GM04504 (cell line): ENCODE measurements at regions not wholly inside any gene's neighbourhood (a gene's known extent, or its start where the extent isn't known, plus 50 kb on each side); places are given as distances from the start of the nearest gene placed in this dataset.
"Not testable (repeated sequence)": the region's sequence is repeated elsewhere in the genome, so short reads cannot be mapped to it uniquely, and the experiment has no call there.

Experiments
- DNase-seq: peaks from one replicate; pipeline ENCODE4 v3.0.0-alpha.2; 2012; ENCODE audit warnings: low read depth

DNA sequence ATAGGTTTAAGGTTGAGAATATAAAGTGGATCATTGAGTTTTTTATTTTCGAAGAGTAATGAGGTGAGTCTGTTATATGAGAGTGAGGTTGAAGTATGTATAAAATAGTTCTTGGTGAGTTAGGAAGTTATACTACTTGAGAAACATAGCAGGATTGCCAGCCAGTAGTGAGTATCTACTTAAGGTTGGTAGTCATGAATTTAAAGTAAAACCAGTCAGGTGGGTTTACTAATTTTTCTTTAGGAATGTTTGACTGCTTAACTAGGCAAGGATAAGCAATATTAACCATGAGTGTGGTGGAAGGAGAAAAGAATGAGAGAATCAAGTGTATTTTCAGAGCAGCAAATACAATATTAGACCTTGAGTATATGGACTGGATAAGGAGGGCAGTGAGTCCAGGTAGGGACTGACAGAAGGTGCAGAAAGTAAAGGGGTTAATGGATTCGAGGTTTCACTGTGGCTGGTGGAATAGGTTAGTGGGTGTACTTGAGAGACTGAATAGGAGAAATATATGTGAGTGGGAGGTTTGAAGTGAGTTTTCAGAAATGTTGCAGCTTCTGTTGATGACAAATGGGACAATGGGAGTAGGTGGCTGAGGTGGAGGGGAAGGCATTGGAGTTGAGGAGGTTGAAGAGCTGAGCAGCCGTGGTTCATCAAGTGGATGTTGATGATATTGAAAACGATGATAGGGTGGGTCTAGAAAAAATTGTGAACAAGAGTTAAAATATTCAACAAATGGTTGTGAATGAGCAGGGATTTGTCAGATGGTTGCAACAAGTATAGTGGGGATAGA is 232.5 kb upstream of the ASCC3 start:
- no peak for DNase-seq

- peak; percentile 24 for DNase-seq
These were observed 233.6 kb upstream of the ASCC3 start for GRCh38 chr6:101114703-101115102.

GRCh38 chr6:101116337-101116736 is 235.2 kb upstream of the ASCC3 start:
- no peak for DNase-seq

GRCh38 chr6:101117393-101118135 is 236.4 kb upstream of the ASCC3 start:
- no peak for DNase-seq

GRCh38 chr6:101118136-101118396 is 236.9 kb upstream of the ASCC3 start:
- DNase-seq = no peak

- no peak for DNase-seq
These were observed 239.6 kb upstream of the ASCC3 start for GRCh38 chr6:101120747-101121146.

DNA sequence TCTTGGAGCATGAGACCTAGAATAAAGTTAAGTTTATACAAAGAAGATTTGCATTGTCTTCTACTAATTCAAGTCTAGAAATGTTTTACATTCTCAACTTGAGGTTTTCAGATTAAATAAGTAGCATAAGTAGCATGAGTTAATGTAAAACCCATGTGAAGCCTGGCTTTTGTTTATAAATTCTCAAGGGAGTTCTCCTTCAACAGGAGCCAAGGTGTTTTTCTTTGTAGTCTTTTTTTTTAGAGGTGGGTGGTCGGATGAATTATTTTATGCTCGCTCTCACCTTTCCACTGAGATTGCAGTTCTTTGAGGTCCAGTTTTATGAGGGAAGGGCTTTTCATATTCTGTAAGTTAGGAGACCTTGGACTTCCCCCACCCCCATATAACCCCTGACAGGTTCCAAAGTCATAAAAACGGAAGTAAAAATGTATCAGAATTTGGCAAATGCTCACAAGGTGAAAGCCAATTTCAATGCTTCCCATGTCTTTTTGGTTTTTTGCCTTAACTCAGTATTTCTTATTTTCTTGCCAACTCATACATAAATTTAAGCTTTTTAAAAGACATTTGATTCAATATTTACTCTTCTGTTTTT is 244.3 kb upstream of the ASCC3 start:
- no peak for DNase-seq

- no peak for DNase-seq
These were observed 245.4 kb upstream of the ASCC3 start for GRCh38 chr6:101126501-101126900.

DNA sequence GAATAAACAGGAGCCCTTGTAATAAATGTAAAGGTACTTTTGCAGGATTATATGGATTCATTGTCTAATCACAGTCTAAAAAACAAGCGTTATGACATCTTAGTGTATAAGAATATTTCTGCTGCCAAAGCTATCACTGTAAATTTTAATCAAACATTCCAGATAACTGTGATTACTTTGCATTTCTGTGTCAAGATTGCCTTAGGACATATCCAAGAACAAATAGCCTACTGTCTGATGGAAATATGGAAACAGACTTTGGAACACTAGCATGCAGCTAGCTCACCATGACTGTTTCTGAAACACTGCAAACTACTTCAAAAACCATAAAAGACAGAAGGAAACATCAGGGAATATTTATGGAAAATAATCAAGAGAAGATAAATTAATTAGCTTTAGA is 248.7 kb upstream of the ASCC3 start:
- no peak for DNase-seq

- DNase-seq = no peak
These were observed 247.1 kb upstream of the GRIK2 start for GRCh38 chr6:101146389-101146788.

DNA sequence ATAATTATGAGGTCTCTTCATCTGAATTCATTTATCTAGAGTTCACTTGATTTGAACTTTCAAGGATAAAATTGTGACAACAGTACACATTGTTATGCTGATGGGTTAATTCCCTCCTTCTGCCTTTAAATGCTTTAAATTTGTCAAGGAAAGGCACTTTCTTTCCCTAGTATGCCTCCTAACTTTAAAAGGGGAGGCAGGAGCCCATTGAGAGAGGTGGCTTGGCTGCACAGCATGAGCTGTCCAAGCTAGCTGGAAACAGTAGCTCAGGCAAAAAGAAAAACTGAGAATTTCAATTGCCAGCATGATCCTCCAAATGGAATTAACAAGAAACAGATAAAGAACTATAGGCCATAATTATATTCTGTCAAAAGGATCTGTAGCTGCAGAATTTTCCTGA is 243.3 kb upstream of the GRIK2 start:
- DNase-seq = no peak

- DNase-seq = not testable (repeated sequence)
These were observed 235.9 kb upstream of the GRIK2 start for GRCh38 chr6:101157638-101158037.

DNA sequence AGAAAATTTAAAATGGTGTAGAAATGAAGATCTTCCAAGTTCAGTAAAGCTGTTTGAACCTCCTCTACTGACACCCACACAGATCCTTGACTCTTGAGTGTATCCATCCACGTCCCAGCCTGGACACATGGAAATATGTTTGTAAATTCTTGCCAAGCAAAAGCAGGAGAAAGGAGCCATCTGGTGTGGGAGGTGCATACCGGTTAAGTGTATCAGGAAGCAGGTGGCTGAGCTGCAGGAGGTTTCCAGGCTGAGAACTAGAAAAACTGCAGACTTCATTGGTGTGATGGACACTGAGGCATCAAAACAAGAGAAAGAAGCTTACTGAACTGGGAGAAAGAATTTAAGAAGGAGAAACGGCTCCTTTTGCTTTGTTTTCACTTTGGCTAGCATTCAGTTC is 229.9 kb upstream of the GRIK2 start:
- no peak for DNase-seq

GRCh38 chr6:101167638-101168037 is 225.9 kb upstream of the GRIK2 start:
- DNase-seq = no peak

GRCh38 chr6:101171049-101171448 is 222.5 kb upstream of the GRIK2 start:
- DNase-seq = not testable (repeated sequence)

DNA sequence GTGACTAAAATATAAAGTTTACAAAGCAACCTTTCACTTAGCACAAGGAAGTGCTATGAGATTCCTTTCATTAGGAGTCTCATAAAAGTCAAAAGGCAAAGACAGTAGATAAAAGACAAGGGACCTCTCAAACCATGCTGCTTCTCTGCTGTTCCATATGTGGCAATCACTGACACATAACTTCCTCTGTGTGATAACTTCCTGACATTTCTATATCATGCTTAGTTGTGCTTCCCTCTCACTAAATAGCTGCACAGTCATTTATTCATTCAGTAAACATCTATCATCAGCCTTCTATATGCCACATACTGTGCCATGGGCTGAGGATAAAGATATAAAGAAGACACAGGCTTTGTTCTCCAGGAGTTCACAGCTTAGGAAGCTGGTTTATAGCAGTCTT is 214.8 kb upstream of the GRIK2 start:
- DNase-seq = no peak

DNA sequence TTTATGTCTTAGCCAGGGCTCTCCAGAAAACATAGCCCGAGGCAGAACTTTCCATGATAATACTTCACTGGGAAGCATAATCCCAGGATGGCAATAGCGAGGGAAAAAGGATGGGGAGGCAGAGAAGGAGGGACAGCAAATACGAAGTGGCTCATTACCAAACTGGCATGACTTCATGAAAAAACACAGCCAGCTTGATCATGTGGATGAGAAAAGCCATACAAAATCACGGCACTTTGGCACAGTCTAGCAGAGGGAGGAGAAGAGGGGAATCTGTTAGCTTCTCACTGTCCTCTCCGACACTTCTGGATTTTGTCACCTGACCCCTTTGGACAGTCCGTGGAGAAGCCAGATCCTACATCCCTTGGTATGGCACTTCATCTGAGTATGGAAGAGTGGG is 212.5 kb upstream of the GRIK2 start:
- DNase-seq = no peak

DNA sequence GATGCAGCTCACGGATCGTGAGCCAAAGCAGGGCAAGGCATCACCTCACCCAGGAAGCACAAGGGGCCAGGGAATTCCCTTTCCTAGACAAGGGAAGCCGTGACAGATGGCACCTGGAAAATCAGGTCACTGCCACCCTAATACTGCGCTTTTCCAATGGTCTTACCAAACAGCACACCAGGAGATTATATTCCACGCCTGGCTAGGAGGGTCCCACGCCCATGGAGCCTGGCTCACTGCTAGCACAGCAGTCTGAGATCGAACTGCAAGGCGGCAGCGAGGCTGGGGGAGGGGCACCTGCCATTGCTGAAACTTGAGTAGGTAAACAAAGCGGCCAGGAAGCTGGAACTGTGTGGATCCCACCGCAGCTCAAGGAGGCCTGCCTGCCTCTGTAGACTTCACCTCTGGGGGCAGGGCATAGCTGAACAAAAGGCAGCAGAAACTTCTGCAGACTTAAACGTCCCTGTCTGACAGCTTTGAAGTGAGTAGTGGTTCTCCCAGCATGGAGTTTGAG is 205.2 kb upstream of the GRIK2 start:
- not testable (repeated sequence) for DNase-seq

DNA sequence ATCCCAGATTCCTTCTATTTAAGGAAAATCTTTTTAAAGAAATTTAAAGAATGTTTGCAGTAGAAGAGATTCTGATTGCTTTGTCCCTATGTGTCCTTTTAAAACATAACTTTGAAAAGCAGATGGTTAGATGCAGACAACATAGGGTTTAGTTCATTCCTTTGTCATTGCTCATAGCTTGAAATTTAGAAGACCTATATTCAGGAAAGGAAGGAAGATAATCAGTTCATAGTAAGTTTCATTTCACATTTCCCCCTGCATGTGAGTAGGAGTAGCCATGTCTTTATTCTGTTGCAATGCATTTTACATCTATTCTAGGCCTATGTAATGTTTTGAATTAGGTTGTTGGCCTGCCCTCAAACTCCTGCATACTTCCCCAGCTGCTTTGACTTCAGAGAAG is 197.9 kb upstream of the GRIK2 start:
- peak; percentile 30 for DNase-seq

DNA sequence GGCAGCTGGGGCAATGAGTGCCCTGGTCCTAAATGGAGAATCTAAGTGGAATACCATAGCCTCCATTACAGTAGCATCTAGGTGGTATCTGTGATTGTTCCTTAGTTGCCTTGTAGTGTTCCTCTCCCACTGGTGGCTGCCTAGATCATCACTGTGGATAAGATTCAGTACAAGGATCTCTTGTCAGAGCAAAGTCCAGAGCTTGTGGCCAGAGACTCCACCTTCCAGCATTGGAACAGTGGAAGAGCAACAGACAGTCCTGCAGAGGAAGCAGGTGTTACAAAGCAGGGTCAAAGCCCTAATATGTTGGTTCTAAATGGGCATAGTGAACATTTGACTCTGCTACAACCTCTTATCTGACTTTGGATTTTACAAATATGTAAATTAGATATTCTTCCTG is 194.1 kb upstream of the GRIK2 start:
- no peak for DNase-seq

DNA sequence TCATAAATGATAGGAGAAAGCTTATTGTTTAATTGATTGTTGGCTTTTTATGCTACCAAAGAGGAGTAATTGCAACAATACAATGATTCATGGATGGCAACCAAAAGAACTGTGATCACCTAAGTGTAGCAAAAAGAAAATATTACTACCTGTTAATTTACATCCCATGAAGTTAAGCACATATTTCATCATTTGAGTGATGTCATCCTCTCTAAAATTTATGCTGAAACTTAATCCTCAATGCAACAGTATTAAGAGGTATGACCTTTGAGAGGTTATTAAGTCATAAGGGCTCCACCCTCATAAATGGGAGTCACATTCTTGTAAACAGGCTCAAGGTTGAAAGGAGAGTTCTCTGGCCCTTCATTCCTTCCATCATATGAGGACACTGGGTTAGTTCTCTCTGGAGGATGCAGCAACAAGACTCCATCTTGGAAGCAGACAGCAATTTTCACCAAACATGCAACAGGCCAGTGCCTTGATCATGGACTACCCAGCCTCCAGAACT is 190.6 kb upstream of the GRIK2 start:
- no peak for DNase-seq

DNA sequence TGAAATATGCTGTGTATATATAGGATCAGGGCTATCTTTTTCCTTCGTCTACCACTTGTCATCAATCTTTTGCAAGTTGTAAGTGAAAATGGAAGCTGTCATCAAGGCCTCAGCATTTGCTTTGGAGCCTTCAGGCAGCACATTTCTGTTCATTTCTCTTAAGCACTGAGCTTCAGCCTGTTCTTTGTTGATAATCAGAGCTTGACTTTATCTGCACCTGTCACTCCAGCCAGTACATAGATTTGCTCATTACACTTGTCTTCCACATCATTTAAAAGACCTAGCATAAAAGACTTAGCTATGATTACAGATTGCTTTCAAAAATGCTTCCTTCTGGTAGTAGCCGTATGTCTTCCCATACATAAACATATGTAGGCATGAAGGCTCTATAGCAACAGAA is 189.8 kb upstream of the GRIK2 start:
- DNase-seq = no peak

GRCh38 chr6:101208152-101208551 is 185.4 kb upstream of the GRIK2 start:
- DNase-seq = no peak
